HG03060 (cell line): ENCODE measurements at regions not wholly inside any gene's neighbourhood (a gene's known extent, or its start where the extent isn't known, plus 50 kb on each side); places are given as distances from the start of the nearest gene placed in this dataset.

Experiments
- ATAC-seq: cut with Tn5 transposase; IDR thresholded peaks from one replicate; pipeline ENCODE4 v1.9.1; 2021; ENCODE audit warnings: low read depth, moderate number of reproducible peaks; ENCODE audit not compliant: unreplicated experiment

DNA sequence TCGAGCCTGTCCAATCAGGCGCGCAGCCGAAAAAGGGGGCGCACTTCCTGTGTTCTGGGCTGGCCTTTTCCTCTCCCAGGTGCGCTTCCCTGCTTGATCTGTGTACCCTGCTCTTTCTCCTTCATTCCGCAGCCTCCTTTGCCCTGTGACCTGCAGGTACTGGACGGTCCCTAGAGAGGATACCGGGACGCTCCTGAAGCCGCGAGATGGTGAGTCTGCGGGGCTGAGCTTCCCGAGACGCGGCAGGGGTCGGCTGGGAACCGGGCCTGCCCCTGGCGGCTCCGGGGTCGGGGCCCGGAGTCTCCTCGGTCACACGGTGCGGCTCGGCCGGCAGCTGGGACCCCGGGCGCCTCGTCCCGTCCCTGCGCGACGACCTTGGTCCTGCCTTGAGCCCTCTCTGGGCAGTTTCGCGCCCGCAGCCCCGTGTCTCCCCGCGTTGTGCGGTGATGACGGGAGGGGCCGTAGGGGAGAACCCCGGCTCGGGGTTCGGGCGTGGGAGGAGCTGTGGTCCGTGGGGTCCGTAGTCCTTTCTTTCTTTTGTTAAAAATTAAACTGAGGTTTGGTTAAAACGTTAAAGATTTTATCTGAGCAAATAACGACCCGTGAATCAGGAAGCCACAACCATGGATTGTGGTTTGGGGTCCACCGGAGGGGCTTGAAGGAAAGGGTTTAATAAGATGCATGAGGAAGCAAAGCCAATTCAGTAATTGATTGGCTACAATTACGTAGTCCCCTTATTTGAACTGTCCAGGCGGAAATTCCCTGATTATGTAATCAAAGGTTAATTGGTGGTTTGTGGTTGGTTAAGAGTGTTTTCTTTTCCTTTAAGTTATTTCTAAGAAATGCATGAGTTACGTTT lies 172.8 kb upstream of the ZNF267 start:
- peak; percentile 25 for ATAC-seq

DNA sequence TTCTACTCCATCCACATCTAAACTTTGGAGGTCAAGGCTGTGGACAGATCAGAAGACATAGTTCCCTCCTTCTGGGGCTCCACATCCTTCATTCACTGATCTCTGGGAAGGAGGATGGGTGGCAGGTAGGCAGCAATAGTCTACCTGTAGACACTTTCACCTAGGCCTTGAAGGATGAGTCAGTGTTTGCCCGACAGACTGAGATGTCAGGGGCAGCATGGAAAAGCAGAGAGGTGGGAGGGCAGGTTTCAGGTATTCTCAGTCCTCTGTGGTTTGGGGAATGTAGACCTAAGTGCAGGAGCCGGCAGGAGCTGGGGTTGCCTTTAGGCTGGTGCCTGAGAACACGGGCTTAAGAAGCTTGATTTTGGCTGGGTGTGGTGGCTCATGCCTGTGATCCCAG lies 171.9 kb upstream of the ZNF267 start:
- ATAC-seq, result no peak

- no peak for ATAC-seq
Measured at GRCh38 chr16:31702796-31703195, 170.8 kb upstream of the ZNF267 start.

DNA sequence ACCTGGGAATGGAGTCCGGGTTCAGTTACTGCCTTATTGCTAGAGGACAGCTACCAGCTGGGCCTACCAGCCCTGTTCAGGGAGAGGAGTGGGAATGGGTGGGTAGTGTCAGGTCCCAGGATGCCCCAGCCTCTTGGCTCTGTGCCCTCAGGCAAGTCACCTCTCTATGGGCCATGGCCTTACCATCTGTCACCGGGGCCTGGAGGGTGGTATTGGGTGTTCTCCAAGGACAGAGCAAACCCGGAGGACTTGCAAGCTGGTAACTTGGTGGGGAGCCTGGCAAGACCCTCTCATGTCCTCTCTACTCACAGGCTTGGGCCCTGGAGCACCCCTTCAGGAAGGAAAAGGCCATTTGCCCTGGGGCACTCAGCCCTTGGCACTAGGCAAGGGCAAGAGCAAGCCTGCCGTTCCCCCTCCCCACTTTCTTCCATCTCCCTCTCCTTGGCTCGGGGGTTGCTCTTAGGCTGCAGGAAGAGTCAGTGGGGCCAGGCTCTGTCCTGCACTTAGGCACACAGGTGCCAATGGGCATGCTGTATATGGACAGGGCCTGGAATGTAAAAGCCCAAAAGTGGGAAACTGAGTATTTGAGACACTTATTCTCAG lies 170.0 kb upstream of the ZNF267 start:
- no peak for ATAC-seq

- ATAC-seq, result no peak
Measured at GRCh38 chr16:31704138-31704537, 169.5 kb upstream of the ZNF267 start.

- ATAC-seq, result no peak
Measured at GRCh38 chr16:31705371-31705770, 168.2 kb upstream of the ZNF267 start.

GRCh38 chr16:31706318-31706717 lies 167.3 kb upstream of the ZNF267 start:
- no peak for ATAC-seq

GRCh38 chr16:31706925-31707324 lies 166.7 kb upstream of the ZNF267 start:
- ATAC-seq, result no peak

GRCh38 chr16:31707743-31708335 lies 165.8 kb upstream of the ZNF267 start:
- ATAC-seq, result no peak

GRCh38 chr16:31708348-31708747 lies 165.3 kb upstream of the ZNF267 start:
- no peak for ATAC-seq

GRCh38 chr16:31709181-31709580 lies 164.4 kb upstream of the ZNF267 start:
- no peak for ATAC-seq

GRCh38 chr16:31710134-31710533 lies 163.5 kb upstream of the ZNF267 start:
- no peak for ATAC-seq

DNA sequence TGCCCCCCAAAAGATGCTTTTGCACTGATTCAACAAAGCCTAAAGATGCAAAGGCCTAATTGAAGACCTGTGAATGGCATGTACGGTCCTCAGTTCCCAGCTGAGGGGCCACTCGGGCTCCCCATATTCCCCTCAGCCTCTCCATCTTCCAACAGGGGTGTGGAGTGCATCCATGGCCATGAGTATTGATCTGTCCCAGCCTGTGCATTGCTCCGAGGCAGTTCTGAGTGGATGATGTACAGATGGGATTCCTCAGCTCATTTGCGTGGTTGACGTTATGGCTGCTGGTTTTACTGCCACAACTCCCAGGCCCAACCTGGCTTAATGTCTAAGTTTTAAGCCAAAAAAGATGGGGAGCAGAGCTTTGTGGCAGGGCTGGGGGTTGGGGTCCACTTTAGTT lies 162.7 kb upstream of the ZNF267 start:
- ATAC-seq, result no peak

DNA sequence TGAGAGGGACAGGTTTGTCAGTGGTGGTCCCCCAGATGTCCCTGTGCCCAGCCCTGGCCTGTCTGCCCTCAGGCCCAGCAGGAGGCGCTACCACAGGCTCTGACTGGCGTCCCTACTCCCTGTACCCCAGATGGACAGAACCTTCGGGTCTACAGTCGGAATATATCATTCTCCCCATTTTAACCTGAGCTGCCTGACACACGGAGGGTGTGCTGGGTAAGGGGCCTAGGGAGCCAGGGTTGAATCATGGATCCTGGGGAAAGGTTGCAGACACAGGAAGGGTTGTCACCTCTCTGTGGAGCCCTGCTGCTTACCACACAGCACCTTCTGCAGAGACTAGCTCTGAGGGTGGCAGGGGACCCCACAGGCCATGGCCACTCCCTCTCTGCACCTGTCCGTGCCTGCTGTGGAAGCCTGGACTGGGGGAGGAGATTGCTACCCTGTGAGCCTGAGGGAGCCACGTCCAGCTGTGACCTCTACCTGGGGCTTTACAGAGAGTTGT lies 162.2 kb upstream of the ZNF267 start:
- ATAC-seq, result no peak

DNA sequence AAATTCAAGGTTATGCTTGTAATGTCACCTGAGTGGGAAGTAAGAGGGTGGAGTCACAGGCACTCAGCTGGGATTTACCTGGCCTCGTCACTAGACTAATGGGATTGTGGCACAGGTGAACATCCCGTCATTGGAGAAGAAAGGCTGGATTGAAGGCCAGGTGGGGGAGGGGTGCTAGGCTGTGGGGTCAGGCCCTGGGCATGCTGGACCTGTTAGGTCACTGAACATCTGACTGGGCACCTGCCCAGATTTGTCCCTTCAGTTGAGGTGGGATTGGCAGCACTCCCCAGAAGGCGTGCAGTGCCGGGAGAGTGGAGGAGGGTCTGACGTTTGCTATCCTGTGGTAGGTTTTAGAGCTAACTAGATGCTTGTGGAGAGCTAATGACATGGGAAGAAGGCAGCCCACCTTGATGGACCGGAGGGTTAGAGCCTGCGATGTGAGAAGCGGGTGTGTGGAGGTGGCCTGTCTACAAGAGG lies 161.5 kb upstream of the ZNF267 start:
- no peak for ATAC-seq

GRCh38 chr16:31713071-31713944 lies 160.3 kb upstream of the ZNF267 start:
- peak; percentile 96 for ATAC-seq

GRCh38 chr16:31713945-31714902 lies 159.4 kb upstream of the ZNF267 start:
- no peak for ATAC-seq

- no peak for ATAC-seq
Measured at GRCh38 chr16:31714903-31715504, 158.6 kb upstream of the ZNF267 start.

- no peak for ATAC-seq
Measured at GRCh38 chr16:31715915-31716314, 157.7 kb upstream of the ZNF267 start.
